ENCODE measurements at regions not wholly inside any gene's neighbourhood (a gene's known extent, or its start where the extent isn't known, plus 50 kb on each side); places are given as distances from the start of the nearest gene placed in this dataset.
"Not testable (repeated sequence)": the region's sequence is repeated elsewhere in the genome, so short reads cannot be mapped to it uniquely, and the experiment has no call there.

GRCh38 chr5:1731091-1731639 lies 68.5 kb downstream of the MRPL36 start:
- no peak for DNase-seq

GRCh38 chr5:1730487-1730847 lies 69.2 kb downstream of the MRPL36 start:
- DNase-seq: no peak

- no peak for DNase-seq
Measured at GRCh38 chr5:1729641-1730486, 69.8 kb downstream of the MRPL36 start.

- DNase-seq: no peak
Measured at GRCh38 chr5:1728846-1729245, 70.8 kb downstream of the MRPL36 start.

GRCh38 chr5:1727571-1727970 lies 72.1 kb downstream of the MRPL36 start:
- no peak for DNase-seq

GRCh38 chr5:1726956-1727355 lies 72.7 kb downstream of the MRPL36 start:
- DNase-seq: no peak

GRCh38 chr5:1726469-1726865 lies 73.2 kb downstream of the MRPL36 start:
- no peak for DNase-seq

- DNase-seq: peak; percentile 31
Measured at GRCh38 chr5:1725641-1726468, 73.8 kb downstream of the MRPL36 start.

- peak; percentile 39 for DNase-seq
Measured at GRCh38 chr5:1724822-1725602, 74.6 kb downstream of the MRPL36 start.

- DNase-seq: no peak
Measured at GRCh38 chr5:1723957-1724821, 75.4 kb downstream of the MRPL36 start.

GRCh38 chr5:1723476-1723875 lies 76.2 kb downstream of the MRPL36 start:
- DNase-seq: no peak

GRCh38 chr5:1722877-1723276 lies 76.8 kb downstream of the MRPL36 start:
- no peak for DNase-seq

GRCh38 chr5:1720396-1721110 lies 79.1 kb downstream of the MRPL36 start:
- no peak for DNase-seq

GRCh38 chr5:1719860-1720259 lies 79.8 kb downstream of the MRPL36 start:
- no peak for DNase-seq

GRCh38 chr5:1718669-1719068 lies 81.0 kb downstream of the MRPL36 start:
- DNase-seq: no peak

GRCh38 chr5:1710091-1710490 lies 89.5 kb downstream of the MRPL36 start:
- not testable (repeated sequence) for DNase-seq

GRCh38 chr5:1709171-1709803 lies 90.3 kb downstream of the MRPL36 start:
- peak; percentile 53 for DNase-seq

GRCh38 chr5:1708592-1709141 lies 91.0 kb downstream of the MRPL36 start:
- DNase-seq: no peak

- DNase-seq: no peak
Measured at GRCh38 chr5:1707467-1707866, 92.2 kb downstream of the MRPL36 start.

GRCh38 chr5:1706428-1706827 lies 93.2 kb downstream of the MRPL36 start:
- no peak for DNase-seq

Data from right kidney (tissue), 1 donor.